ENCODE measurements at regions not wholly inside any gene's neighbourhood (a gene's known extent, or its start where the extent isn't known, plus 50 kb on each side); places are given as distances from the start of the nearest gene placed in this dataset.
"Not testable (repeated sequence)": the region's sequence is repeated elsewhere in the genome, so short reads cannot be mapped to it uniquely, and the experiment has no call there.

- peak overlapping the region; percentile 45 for H3K27ac ChIP-seq
Observed at GRCh38 chr7:112957901-112958300, 128.7 kb downstream of the GPR85 start.

GRCh38 chr7:112953031-112953430 lies 133.6 kb downstream of the GPR85 start:
- not testable (repeated sequence) for H3K27ac ChIP-seq

More at GRCh38 chr7:112957901-112958300, 128.7 kb downstream of the GPR85 start:
- TF ChIP-seq ZFX (IDR thresholded peaks at IDR 0.05; ENCODE audit: borderline replicate concordance), result no peak
- TF ChIP-seq, protein P1, sequence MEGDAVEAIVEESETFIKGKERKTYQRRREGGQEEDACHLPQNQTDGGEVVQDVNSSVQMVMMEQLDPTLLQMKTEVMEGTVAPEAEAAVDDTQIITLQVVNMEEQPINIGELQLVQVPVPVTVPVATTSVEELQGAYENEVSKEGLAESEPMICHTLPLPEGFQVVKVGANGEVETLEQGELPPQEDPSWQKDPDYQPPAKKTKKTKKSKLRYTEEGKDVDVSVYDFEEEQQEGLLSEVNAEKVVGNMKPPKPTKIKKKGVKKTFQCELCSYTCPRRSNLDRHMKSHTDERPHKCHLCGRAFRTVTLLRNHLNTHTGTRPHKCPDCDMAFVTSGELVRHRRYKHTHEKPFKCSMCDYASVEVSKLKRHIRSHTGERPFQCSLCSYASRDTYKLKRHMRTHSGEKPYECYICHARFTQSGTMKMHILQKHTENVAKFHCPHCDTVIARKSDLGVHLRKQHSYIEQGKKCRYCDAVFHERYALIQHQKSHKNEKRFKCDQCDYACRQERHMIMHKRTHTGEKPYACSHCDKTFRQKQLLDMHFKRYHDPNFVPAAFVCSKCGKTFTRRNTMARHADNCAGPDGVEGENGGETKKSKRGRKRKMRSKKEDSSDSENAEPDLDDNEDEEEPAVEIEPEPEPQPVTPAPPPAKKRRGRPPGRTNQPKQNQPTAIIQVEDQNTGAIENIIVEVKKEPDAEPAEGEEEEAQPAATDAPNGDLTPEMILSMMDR (IDR thresholded peaks at IDR 0.05), result no peak

DNA sequence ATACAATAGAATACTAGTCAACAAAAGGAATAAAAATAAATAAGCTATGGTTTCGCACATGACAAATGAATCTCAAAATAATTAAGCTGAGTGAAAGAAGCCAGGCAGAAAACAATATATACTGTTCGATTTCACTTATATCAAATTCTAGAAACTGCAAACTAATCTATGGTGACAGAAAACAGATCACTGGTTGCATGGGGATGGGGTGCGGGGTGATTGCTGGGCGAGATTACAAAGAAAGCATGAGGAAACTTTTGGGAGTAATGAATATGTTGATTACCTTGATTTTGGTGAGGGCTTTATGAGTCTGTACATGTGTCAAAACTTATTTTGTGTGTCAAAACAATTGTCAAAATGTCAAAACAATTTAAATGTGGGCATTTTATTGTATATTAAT lies 135.6 kb downstream of the GPR85 start:
- H3K27ac ChIP-seq, result no peak overlapping the region
- TF ChIP-seq, protein P1 (IDR thresholded peaks at IDR 0.05), result no peak
- no peak for TF ChIP-seq ZFX (IDR thresholded peaks at IDR 0.05; ENCODE audit: borderline replicate concordance)

DNA sequence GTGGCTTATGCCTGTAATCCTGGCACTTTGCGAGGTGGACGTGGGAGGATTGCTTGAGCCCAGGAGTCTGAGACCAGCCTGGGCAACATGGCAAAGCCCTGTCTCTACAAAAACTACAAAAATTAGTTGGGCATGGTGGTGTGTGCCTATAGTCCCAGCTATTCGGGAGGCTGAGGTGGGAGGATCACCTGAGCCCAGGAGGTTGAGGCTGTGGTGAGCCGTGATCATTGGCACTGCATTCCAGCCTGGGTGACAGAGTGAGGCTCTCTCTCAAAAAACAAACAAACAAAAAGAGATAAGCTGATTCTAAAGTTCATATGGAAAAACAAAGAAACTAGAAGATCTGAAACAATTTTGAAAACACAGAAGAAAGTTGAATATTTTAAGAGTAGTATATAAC lies 136.9 kb downstream of the GPR85 start:
- H3K27ac ChIP-seq, result not testable (repeated sequence)

DNA sequence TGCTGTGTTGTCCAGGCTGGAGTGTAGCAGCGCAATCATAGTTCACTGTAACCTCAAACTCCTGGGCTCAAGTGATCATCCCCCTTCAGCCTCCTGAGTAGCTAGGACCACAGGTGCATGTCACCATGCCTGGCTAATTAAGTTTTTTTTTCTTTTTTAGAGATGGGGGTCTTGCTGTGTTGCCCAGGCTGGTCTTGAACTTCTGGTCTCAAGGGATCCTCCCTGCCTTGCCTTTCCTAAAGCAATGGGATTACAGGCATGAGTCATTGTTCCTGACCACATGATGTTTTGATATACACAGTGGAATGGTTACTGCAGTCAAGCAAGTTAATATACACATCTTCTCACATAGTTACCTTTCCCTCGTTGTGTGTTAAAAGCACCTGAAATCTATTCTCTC lies 140.3 kb downstream of the GPR85 start:
- TF ChIP-seq ZFX (IDR thresholded peaks at IDR 0.05; ENCODE audit: borderline replicate concordance), result no peak
- TF ChIP-seq, protein P1 (IDR thresholded peaks at IDR 0.05), result no peak
- no peak overlapping the region for H3K27ac ChIP-seq

DNA sequence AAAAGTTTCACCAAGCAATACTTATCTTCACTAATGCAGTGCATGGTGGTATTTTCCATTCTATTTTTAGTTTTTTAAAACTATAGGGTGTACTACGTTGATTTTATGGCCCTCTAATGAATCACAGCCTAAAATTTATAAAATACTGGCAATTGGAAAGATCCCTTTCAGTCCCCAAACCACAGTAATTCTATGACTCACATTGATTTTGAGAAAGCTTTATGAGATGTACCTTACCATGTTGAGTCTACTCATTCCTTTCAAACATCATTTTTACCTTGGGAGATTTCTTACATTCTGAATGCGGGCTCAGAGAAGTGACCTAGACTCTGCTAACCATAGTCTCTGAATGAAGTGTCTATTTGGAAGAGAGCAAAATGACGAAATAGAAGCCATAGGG lies 141.6 kb downstream of the GPR85 start:
- H3K27ac ChIP-seq, result no peak overlapping the region
- no peak for TF ChIP-seq ZFX (IDR thresholded peaks at IDR 0.05; ENCODE audit: borderline replicate concordance)
- TF ChIP-seq, protein P1 (IDR thresholded peaks at IDR 0.05), result no peak

- TF ChIP-seq, protein P1 (IDR thresholded peaks at IDR 0.05), result no peak
- TF ChIP-seq ZFX (IDR thresholded peaks at IDR 0.05; ENCODE audit: borderline replicate concordance), result no peak
- no peak overlapping the region for H3K27ac ChIP-seq
Observed at GRCh38 chr7:112942981-112943380, 143.6 kb downstream of the GPR85 start.

GRCh38 chr7:112942125-112942524 lies 144.5 kb downstream of the GPR85 start:
- H3K27ac ChIP-seq, result not testable (repeated sequence)

- H3K27ac ChIP-seq, result peak overlapping the region; percentile 64
- TF ChIP-seq, protein P1 (IDR thresholded peaks at IDR 0.05), result no peak
- TF ChIP-seq ZFX (IDR thresholded peaks at IDR 0.05; ENCODE audit: borderline replicate concordance), result no peak
Observed at GRCh38 chr7:112940314-112940732, 146.3 kb downstream of the GPR85 start.

Data from 22Rv1 (cell line).